ENCODE measurements at regions not wholly inside any gene's neighbourhood (a gene's known extent, or its start where the extent isn't known, plus 50 kb on each side); places are given as distances from the start of the nearest gene placed in this dataset.

DNA sequence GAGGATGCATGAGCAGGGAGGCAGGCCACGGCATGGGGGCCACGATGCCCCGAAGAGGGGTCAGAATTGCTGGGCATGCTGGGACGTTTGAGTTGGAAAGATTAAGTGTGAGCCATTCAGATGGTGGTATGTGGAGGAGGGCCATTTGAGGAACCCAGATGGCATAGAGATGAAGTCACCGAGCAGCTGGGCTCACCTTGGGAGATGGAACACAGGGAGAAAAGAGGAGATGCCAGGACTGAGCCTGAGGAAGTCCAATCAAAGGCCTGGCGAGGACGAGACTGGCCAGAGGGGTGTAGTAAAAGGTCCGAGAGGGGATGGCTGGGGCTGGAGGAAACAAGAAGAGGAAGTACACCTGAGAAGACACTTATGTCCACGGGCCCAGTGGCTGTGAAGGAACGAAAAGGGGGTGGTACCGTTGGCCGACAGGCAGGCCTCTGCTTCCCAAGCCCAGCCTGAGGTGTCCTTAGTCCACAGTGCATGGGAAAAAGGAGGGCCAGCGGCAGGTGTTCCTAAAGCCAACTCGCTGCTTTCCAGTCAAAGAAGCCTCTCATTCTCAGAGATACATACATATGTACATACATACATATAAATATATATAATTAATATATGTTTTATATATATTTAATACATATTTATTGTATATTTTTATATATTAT lies 54.6 kb upstream of the CLCN4 start:
- TF ChIP-seq, protein P1, sequence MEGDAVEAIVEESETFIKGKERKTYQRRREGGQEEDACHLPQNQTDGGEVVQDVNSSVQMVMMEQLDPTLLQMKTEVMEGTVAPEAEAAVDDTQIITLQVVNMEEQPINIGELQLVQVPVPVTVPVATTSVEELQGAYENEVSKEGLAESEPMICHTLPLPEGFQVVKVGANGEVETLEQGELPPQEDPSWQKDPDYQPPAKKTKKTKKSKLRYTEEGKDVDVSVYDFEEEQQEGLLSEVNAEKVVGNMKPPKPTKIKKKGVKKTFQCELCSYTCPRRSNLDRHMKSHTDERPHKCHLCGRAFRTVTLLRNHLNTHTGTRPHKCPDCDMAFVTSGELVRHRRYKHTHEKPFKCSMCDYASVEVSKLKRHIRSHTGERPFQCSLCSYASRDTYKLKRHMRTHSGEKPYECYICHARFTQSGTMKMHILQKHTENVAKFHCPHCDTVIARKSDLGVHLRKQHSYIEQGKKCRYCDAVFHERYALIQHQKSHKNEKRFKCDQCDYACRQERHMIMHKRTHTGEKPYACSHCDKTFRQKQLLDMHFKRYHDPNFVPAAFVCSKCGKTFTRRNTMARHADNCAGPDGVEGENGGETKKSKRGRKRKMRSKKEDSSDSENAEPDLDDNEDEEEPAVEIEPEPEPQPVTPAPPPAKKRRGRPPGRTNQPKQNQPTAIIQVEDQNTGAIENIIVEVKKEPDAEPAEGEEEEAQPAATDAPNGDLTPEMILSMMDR (IDR thresholded peaks at IDR 0.05) = no peak
- TF ChIP-seq, protein P2, sequence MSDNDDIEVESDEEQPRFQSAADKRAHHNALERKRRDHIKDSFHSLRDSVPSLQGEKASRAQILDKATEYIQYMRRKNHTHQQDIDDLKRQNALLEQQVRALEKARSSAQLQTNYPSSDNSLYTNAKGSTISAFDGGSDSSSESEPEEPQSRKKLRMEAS (IDR thresholded peaks at IDR 0.05; ENCODE audit: low read depth) = no peak
- TF ChIP-seq RAD21 (IDR thresholded peaks at IDR 0.05; ENCODE audit: low read length) = no peak
- no peak for TF ChIP-seq NRF1 (IDR thresholded peaks at IDR 0.05; ENCODE audit: low read depth, low read length)
- TF ChIP-seq, protein P3, sequence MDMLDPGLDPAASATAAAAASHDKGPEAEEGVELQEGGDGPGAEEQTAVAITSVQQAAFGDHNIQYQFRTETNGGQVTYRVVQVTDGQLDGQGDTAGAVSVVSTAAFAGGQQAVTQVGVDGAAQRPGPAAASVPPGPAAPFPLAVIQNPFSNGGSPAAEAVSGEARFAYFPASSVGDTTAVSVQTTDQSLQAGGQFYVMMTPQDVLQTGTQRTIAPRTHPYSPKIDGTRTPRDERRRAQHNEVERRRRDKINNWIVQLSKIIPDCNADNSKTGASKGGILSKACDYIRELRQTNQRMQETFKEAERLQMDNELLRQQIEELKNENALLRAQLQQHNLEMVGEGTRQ (IDR thresholded peaks at IDR 0.05; ENCODE audit: borderline replicate concordance, low read depth, low read length) = no peak
- no peak for TF ChIP-seq EZH2phosphoT487 (IDR thresholded peaks at IDR 0.05; ENCODE audit: borderline replicate concordance, low read depth)
- no peak for TF ChIP-seq POLR2AphosphoS5 (IDR thresholded peaks at IDR 0.05; ENCODE audit: low read depth, low read length)

Data from SK-N-SH (cell line).